SW480 (cell line): ENCODE measurements at regions not wholly inside any gene's neighbourhood (a gene's known extent, or its start where the extent isn't known, plus 50 kb on each side); places are given as distances from the start of the nearest gene placed in this dataset.
A peak's percentile ranks its signal among the peaks of the same experiment; 100 is the strongest.

Source experiments
- DNase-seq: peaks from one replicate; pipeline ENCODE4 v3.0.0-alpha.2; 2016; ENCODE audit warnings: low spot score

- no peak for DNase-seq
Measured at GRCh38 chrX:54615109-54615508, 85.1 kb downstream of the GNL3L start.

- DNase-seq: no peak
Measured at GRCh38 chrX:54633641-54634040, 103.6 kb downstream of the GNL3L start.

- DNase-seq: no peak
Measured at GRCh38 chrX:54639018-54639345, 109.0 kb downstream of the GNL3L start.

GRCh38 chrX:54639346-54640102 is 109.5 kb downstream of the GNL3L start:
- peak; percentile 96 for DNase-seq

- no peak for DNase-seq
Measured at GRCh38 chrX:54640103-54640690, 110.2 kb downstream of the GNL3L start.

GRCh38 chrX:54640736-54641135 is 110.7 kb downstream of the GNL3L start:
- no peak for DNase-seq

GRCh38 chrX:54641530-54641929 is 111.5 kb downstream of the GNL3L start:
- DNase-seq: no peak

GRCh38 chrX:54647607-54648006 is 117.6 kb downstream of the GNL3L start:
- peak; percentile 1 for DNase-seq

GRCh38 chrX:54659547-54659946 is 129.5 kb downstream of the GNL3L start:
- DNase-seq: no peak

GRCh38 chrX:54675762-54676161 is 122.3 kb downstream of the ITIH6 start:
- no peak for DNase-seq

- DNase-seq: no peak
Measured at GRCh38 chrX:54695231-54695630, 102.8 kb downstream of the ITIH6 start.

- DNase-seq: no peak
Measured at GRCh38 chrX:54695816-54696487, 102.1 kb downstream of the ITIH6 start.
